DMS79 treated with DMSO at 0.1 percent for 48 hours (cell line): ENCODE measurements at regions not wholly inside any gene's neighbourhood (a gene's known extent, or its start where the extent isn't known, plus 50 kb on each side); places are given as distances from the start of the nearest gene placed in this dataset.
"Not testable (repeated sequence)": the region's sequence is repeated elsewhere in the genome, so short reads cannot be mapped to it uniquely, and the experiment has no call there.

Experiments
- DNase-seq: peaks from one replicate; lab custom pipeline; 2025; lab: John Stamatoyannopoulos, UW

DNA sequence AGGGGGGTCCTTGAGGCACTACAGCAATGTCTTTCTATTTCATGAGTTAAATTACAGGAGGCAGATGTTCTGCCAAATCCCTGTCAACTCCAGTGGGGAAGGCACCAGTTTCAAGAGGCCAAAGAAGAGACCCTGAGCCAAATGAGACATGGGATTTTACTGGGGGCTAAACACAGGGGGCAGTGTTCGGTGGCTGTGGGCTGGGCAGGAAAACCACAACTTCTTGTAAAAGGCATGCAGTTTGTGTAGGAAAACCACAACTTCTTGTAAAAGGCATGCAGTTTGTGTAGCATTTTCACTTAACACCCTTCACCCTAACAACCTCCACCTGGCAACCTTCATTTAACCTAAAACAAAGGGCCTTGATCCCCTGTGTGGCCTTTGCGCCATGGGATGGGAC is 61.0 kb downstream of the POLR2M start:
- DNase-seq = no peak

DNA sequence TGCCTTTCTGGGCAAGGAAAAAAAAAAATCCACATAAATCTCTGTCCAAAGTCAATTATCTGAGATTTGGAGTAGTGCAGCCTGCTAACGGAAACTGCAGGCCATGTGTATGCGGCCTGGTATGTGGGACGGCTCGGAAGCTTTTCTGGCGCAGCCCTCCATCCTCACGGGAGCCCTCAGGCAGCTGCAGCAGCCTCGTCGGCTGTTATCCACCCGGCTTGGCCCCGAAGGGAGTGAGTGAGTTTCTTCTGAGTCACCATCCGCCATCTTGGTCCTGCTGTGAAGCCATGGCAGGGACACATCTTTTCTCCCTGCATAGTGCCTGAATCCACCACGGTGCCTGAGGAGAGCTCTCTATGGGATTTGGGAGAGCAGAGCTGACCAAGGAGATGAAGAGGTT is 62.8 kb downstream of the POLR2M start:
- DNase-seq = no peak

DNA sequence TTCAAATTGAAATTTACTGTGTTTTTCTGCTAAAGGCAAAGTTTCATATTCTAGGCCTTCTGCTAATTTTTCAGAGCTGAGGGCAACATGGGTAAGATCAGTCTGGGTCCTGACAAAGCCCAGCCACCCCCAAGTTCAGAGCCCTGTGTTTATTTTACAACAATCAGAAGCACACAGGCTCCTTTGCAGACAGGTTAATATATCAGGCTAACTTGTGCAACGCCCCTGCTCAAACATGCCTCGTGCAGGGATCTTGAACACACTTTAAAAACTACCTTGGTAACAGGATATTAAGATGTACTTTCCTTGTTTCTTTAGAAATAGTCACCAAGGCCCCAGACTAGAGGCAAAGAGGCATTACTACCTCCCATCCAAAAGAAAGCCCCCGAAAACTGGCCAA is 64.0 kb downstream of the POLR2M start:
- no peak for DNase-seq

GRCh38 chr15:57772223-57772957 is 65.9 kb downstream of the POLR2M start:
- DNase-seq = no peak

DNA sequence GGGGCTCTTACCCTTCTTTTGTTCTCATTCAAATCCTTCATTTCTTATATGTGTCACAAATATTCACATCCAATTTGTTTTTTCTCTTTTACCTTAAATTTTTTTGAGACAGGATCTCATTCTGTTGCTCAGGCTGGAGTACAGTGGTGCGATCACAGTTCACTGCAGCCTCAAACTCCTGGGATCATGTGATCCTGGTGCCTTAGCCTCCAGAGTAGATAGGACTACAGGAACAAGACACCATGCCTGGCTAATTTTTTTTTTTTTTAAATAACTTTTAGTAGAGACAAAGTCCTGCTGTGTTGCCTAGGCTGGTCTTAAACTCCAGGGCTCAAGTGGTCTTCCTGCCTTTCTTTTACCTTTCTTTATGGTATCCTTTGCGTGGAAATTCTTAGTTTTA is 66.5 kb downstream of the POLR2M start:
- no peak for DNase-seq

GRCh38 chr15:57777003-57777402 is 70.5 kb downstream of the POLR2M start:
- DNase-seq = no peak

DNA sequence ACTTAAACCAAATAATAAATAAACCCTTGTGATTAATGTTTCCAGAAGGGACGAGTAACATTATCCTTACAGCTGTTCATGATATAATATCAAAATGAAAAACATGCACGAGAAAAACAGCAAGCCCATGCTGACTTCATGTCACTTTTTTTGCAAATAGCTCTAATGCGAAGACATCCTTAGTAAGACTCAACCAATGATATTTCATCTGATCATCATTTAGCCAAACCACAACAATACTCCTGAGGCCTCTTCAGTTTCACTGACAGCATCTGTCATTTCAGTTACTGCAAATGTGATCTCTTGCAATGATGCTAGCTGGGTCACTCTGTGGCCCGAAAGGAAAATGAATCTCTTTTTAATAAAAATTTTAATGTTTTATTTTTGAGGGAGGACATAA is 74.0 kb downstream of the POLR2M start:
- no peak for DNase-seq

DNA sequence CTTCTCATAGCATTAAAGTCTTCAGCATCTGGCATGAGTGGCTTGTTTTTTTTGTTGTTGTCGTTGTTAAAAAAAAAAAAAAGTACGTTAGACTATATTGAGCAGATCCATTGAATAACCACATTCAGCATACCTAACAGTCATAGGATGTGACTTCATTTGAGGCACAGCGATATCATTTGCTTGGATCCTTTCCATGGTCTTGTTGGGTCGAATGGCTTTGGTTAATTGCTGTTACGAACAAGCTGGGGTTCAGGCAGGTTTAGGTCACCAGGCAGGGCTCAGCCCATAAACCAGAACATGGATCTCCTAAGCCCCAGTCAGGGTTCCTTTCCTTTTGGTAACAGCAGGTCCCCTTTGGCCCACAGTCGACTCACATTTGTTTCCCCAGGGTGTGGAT is 76.2 kb downstream of the POLR2M start:
- no peak for DNase-seq

DNA sequence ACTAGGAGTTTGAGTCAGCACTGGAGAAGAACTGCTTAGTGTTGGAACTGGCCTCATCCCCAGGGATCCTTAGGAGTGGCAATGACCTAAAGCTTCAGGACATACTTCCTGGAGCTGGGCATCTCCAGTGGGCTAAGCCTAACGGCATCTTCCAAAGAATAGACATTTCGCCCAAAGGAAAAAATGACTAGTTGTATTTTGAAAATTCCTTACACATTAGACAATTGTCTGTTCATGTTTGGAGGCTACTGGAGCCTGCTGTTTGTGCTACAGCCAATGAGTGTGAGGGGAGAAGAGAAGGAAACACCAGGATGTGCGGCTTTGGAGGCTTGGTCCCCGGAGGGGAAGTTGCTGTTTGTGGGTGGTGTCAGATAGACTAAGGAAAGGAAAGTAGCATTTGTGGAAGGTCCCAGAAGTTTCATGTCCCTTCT is 77.6 kb downstream of the POLR2M start:
- DNase-seq = no peak

- no peak for DNase-seq
These were observed 78.5 kb downstream of the POLR2M start for GRCh38 chr15:57785039-57785438.

- no peak for DNase-seq
These were observed 79.4 kb downstream of the POLR2M start for GRCh38 chr15:57785959-57786358.

DNA sequence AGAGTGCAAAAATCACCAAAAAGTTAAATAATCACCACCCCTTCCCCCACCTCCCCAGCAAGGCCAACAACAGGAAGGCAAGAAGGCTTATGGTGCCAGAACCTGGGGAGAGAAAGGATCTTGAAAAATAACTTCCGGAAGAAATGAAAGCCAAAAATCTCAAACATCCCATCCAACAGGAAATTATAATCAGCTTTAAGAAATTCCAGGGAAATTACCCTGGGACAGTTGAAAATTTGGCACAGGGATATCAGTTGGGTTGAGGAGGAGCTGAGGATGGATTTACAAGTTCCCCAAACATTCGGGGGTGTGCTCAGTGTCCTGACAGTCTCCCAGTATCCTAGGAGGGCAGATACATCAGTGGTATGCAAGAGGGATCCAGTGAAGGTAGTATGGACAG is 82.7 kb downstream of the POLR2M start:
- DNase-seq = no peak

DNA sequence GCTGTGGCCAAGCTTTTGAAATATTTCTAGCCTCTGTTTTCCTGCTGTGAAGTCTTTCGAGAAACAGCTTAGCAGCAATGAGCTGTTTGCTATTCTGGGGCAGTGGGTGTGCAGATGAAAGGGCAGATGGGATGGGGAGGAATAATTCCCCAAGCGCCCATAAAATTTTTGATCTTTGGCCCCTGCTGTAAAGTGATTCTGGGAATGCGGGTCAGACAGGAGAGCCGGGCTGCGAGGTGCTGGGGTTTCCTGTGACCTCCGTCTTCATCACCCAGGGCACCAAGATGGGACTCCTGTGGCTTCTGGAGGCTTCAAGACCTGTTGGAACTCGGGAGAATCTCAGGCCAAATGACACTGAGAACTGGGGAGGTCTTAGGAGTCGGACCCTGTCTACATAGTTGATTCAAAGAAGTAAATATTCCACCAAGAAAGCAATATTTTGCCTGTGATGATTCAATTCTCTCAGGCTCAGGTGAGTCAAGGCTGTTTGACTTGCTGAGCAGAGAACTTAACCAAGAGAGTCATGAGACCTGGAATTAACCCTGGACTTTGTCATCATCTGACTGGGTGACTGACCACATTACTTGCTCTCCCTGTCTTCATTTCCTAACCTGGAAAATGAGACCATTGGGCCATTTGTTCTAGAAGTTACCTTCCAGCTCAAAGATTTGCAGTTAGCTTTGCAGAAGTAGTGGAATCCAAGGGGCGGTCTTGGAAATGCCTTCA is 86.4 kb downstream of the POLR2M start:
- no peak for DNase-seq

DNA sequence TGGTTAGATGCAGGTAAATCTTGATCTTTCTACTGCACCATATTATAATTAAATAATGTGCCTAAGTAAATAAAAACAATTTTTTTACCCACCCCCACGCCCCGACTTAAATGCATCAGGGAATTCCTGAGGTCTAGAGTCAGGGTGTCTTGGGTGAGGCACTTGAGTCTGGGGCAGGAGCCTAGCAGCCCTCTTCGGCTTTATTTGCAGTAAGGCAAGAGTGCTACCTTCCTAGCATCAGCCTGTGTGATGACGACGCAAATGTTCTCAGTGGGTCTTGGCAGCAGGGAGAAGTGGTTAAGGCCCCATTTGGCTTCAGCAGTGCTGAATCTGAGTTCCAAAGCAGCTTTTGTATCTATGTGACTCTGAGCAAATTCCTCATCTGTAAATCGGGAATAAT is 88.7 kb downstream of the POLR2M start:
- no peak for DNase-seq

DNA sequence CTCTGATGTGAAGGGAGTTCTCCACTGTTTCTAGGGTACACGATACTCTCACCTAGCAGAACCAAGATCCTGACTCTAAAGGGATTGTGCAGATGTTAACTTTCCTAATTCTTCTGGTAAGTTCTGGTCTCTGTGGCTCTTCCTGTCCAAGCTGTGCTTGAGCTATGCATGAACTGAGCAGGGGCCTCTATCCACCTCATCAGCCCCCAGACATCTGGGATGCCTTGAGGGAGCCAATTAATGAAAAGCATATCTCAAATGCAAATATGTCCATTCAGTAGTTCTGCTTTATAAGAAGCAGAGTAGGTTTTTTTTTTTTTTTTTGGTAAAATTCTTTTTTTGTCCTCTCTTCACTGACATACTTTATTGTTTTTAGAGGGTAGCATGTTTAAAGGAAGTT is 89.6 kb downstream of the POLR2M start:
- DNase-seq = no peak

- DNase-seq = no peak
These were observed 90.6 kb downstream of the POLR2M start for GRCh38 chr15:57797110-57797509.

- no peak for DNase-seq
These were observed 91.2 kb downstream of the POLR2M start for GRCh38 chr15:57797568-57798267.

GRCh38 chr15:57806003-57806402 is 99.5 kb downstream of the POLR2M start:
- no peak for DNase-seq

DNA sequence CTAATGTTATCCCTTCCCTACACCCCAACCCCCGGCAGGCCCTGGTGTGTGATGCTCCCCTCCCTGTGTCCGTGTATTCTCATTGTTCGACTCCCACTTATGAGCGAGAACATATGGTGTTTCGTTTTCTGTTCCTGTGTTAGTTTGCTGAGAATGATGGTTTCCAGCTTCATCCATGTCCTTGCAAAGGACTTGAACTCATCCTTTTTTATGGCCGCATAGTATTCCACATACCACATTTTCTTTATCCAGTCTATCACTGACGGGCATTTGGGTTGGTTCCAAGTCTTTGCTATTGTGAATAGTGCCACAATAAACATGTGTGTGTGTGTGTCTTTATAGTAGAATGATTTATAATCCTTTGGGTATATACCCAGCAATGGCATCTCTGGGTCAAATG is 102.8 kb downstream of the POLR2M start:
- DNase-seq = not testable (repeated sequence)

DNA sequence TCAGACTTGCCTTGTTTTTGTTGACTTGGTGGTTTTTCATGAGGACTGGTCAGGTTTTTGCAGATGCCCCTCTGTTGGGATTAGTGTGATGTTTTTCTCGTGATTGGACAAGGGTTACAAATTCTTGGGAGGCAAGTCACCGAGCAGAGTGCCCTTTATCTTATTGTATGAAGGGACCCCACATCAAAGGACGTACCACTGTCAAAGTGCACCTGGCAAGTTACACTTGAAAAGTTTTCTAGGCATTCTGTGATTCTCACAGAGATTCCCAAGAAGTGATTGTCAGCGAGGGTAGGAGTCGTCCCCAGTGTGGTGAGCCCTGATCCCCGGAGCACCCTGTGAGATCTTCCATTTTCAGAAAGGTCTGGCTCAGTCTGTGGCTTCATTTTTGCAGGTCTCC is 110.1 kb downstream of the POLR2M start:
- DNase-seq = no peak

DNA sequence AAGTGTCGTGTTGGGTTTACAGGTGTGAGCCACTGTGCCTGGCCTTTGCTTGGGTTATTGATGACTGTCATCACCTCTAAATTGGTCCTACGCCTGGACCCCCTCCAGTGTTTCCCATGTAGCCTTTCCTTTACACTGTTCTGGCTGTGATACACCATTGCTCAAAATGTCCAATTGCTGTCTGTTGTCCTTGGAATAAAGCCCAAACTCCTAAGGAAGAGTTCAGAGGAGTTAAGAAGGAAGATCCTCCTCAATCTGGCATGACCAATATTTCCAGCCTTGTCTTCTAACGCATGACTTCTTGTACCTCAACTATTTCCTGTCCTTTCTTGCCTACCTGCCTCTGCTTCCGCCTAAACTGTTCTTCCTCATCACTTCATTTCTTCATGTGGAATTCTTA is 113.1 kb downstream of the POLR2M start:
- no peak for DNase-seq

DNA sequence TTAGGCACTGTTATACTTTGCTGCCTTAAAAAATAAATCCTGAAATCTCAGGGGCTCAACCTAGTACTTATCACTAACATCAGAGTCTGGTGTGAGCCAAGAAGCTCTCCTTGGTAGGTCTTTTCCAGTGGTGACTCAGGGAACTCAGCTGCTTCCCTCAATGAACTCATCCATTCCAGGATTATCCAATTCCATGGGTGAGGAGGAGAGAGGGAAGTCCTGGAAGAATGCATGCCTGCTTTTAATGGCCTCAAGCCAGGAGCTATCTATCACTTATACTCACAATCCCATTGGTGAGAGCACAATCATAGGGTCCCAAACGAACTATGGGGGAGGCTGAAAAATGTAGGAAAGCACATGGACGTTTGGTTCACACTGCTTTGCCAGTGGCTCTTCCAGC is 113.6 kb downstream of the POLR2M start:
- no peak for DNase-seq

GRCh38 chr15:57821826-57822225 is 115.3 kb downstream of the POLR2M start:
- DNase-seq = no peak
